Vagina (tissue), 2 donors: ENCODE measurements at regions not wholly inside any gene's neighbourhood (a gene's known extent, or its start where the extent isn't known, plus 50 kb on each side); places are given as distances from the start of the nearest gene placed in this dataset.

Experiments used
- POLR2A ChIP-seq, 2 donors: fragments of 450-650 bp; IDR thresholded peaks; one replicate each; pipeline ENCODE4 v1.6.1; 2017; ENCODE audit warnings: antibody characterized with exemption in 2 of 2, mild to moderate bottlenecking in 2 of 2, moderate library complexity in 2 of 2
- TF ChIP-seq, protein P1 (sequence below), 3 experiments: fragments of 450-650 bp in 2 of 3; fragments of 200-600 bp in 1 of 3; sonication (generic) in 1 of 3; IDR thresholded peaks; one replicate each; pipeline ENCODE4 v1.5.1; 2017 to 2019; ENCODE audit warnings: antibody characterized with exemption in 3 of 3, mild to moderate bottlenecking in 2 of 3, moderate library complexity in 2 of 3

DNA sequence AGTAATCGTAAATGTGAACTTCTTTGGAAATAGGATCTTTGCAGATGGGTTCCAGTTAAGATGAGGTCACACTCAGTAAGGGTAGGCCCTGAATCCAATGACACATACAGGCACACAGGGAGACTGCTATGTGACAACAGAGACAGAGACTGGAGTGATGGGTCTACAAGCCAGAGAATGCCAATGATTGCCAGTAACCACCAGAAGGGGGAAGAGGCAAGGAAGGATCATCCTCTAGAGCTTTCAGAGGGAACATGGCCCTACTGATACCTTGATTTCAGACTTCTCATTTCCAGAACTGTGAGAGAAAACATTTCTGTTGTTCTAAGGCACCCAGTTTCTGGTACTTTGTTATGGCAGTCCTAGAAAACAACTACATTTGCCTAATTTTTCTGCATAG lies 73.1 kb upstream of the CCDC160 start:
- TF ChIP-seq, protein P1, sequence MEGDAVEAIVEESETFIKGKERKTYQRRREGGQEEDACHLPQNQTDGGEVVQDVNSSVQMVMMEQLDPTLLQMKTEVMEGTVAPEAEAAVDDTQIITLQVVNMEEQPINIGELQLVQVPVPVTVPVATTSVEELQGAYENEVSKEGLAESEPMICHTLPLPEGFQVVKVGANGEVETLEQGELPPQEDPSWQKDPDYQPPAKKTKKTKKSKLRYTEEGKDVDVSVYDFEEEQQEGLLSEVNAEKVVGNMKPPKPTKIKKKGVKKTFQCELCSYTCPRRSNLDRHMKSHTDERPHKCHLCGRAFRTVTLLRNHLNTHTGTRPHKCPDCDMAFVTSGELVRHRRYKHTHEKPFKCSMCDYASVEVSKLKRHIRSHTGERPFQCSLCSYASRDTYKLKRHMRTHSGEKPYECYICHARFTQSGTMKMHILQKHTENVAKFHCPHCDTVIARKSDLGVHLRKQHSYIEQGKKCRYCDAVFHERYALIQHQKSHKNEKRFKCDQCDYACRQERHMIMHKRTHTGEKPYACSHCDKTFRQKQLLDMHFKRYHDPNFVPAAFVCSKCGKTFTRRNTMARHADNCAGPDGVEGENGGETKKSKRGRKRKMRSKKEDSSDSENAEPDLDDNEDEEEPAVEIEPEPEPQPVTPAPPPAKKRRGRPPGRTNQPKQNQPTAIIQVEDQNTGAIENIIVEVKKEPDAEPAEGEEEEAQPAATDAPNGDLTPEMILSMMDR (IDR thresholded peaks at IDR 0.05) = no peak
- TF ChIP-seq POLR2A (IDR thresholded peaks at IDR 0.05) = no peak
